HCT116 (cell line): ENCODE measurements at regions not wholly inside any gene's neighbourhood (a gene's known extent, or its start where the extent isn't known, plus 50 kb on each side); places are given as distances from the start of the nearest gene placed in this dataset.

ENCODE experiments used
- CBX3 ChIP-seq: IDR thresholded peaks from 2 replicates; pipeline ENCODE4 v1.6.1; 2012; ENCODE audit warnings: low read depth
- CEBPB ChIP-seq: IDR thresholded peaks from 2 replicates; pipeline ENCODE4 v1.6.1; 2012; ENCODE audit warnings: low read depth
- EZH2 ChIP-seq: fragments of 200-600 bp; sonication (generic); IDR thresholded peaks from 2 replicates; pipeline ENCODE4 v1.6.1; 2017; ENCODE audit warnings: antibody characterized with exemption, mixed run types
- POLR2AphosphoS5 ChIP-seq: IDR thresholded peaks from 2 replicates; pipeline ENCODE4 v1.6.1; 2011; ENCODE audit warnings: mild to moderate bottlenecking, low read depth, low read length, moderate library complexity
- ZNF274 ChIP-seq: fragments of 200-500 bp; sonication (Bioruptor generic); IDR thresholded peaks from 2 replicates; pipeline ENCODE4 v1.6.1; 2014; ENCODE audit warnings: mild to moderate bottlenecking, low read depth, low read length, inconsistent platforms
- TF ChIP-seq, protein P1 (sequence below), 3 experiments: fragments of 200-600 bp in 1 of 3; sonication (generic) in 1 of 3; IDR thresholded peaks in 2 of 3; conservative IDR thresholded peaks in 1 of 3; 2 replicates each; pipeline ENCODE4 v1.5.1; 2012 to 2017; ENCODE audit warnings: low read depth in 2 of 3, low read length in 2 of 3, antibody characterized with exemption in 1 of 3, borderline replicate concordance in 1 of 3, control low read depth in 1 of 3, mild to moderate bottlenecking in 1 of 3, mixed read lengths in 1 of 3, mixed run types in 1 of 3, moderate library complexity in 1 of 3; ENCODE audit not compliant: insufficient read depth in 1 of 3
- TF ChIP-seq, protein P2 (sequence below): IDR thresholded peaks from 2 replicates; pipeline ENCODE4 v1.6.1; 2012

GRCh38 chr5:5925191-5925590 is 453.2 kb downstream of the MED10 start:
- no peak for TF ChIP-seq ZNF274
- TF ChIP-seq, protein P1, sequence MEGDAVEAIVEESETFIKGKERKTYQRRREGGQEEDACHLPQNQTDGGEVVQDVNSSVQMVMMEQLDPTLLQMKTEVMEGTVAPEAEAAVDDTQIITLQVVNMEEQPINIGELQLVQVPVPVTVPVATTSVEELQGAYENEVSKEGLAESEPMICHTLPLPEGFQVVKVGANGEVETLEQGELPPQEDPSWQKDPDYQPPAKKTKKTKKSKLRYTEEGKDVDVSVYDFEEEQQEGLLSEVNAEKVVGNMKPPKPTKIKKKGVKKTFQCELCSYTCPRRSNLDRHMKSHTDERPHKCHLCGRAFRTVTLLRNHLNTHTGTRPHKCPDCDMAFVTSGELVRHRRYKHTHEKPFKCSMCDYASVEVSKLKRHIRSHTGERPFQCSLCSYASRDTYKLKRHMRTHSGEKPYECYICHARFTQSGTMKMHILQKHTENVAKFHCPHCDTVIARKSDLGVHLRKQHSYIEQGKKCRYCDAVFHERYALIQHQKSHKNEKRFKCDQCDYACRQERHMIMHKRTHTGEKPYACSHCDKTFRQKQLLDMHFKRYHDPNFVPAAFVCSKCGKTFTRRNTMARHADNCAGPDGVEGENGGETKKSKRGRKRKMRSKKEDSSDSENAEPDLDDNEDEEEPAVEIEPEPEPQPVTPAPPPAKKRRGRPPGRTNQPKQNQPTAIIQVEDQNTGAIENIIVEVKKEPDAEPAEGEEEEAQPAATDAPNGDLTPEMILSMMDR (IDR thresholded peaks at IDR 0.05 in 2 of 3, conservative IDR thresholded peaks at IDR 0.05 in 1 of 3; ENCODE audit: borderline replicate concordance in 1 of 3, insufficient read depth in 1 of 3, low read depth in 2 of 3, low read length in 2 of 3), result no peak
- TF ChIP-seq, protein P2, sequence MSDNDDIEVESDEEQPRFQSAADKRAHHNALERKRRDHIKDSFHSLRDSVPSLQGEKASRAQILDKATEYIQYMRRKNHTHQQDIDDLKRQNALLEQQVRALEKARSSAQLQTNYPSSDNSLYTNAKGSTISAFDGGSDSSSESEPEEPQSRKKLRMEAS, result no peak
- TF ChIP-seq POLR2AphosphoS5, result no peak
- no peak for TF ChIP-seq CEBPB
- no peak for TF ChIP-seq CBX3
- TF ChIP-seq EZH2, result no peak
